ENCODE measurements at regions not wholly inside any gene's neighbourhood (a gene's known extent, or its start where the extent isn't known, plus 50 kb on each side); places are given as distances from the start of the nearest gene placed in this dataset.
A peak's percentile ranks its signal among the peaks of the same experiment; 100 is the strongest.
"Not testable (repeated sequence)": the region's sequence is repeated elsewhere in the genome, so short reads cannot be mapped to it uniquely, and the experiment has no call there.

GRCh38 chr10:46668357-46668997 lies 89.5 kb downstream of the SYT15 start:
- CTCF ChIA-PET; H3K36me3 ChIP-seq (ENCODE audit: control insufficient read depth in 4 of 4, insufficient read depth in 4 of 4, low read length in 3 of 4); POLR2A ChIA-PET; H3K9me3 ChIP-seq (ENCODE audit: control extremely low read depth in 1 of 5, control insufficient read depth in 4 of 5, insufficient read depth in 2 of 5, low read depth in 1 of 5, low read length in 4 of 5); DNase-seq; H3K27me3 ChIP-seq (replicated peaks in 2 of 5; ENCODE audit: control insufficient read depth in 4 of 5, insufficient read depth in 5 of 5, low read length in 4 of 5); H3K4me3 ChIP-seq (ENCODE audit: control insufficient read depth in 1 of 7, extremely low read depth in 1 of 7, insufficient read depth in 4 of 7, low read depth in 2 of 7, low read length in 6 of 7); H3K4me1 ChIP-seq (ENCODE audit: control extremely low read depth in 1 of 4, control insufficient read depth in 4 of 4, insufficient read depth in 4 of 4, low read length in 3 of 4); H3K27ac ChIP-seq (ENCODE audit: insufficient read depth in 1 of 2, low read depth in 1 of 2, low read length in 2 of 2, poor library complexity in 1 of 2, severe bottlenecking in 2 of 2): not testable (repeated sequence)
- WGBS (ENCODE audit: insufficient coverage) = 100% methylated on average over 2 of the region's 6 CpGs

GRCh38 chr10:46677836-46678435 lies 99.0 kb downstream of the SYT15 start:
- H3K9me3 ChIP-seq (ENCODE audit: control extremely low read depth in 1 of 5, control insufficient read depth in 4 of 5, insufficient read depth in 2 of 5, low read depth in 1 of 5, low read length in 4 of 5); H3K4me1 ChIP-seq (ENCODE audit: control extremely low read depth in 1 of 4, control insufficient read depth in 4 of 4, insufficient read depth in 4 of 4, low read length in 3 of 4); H3K27me3 ChIP-seq (replicated peaks in 2 of 5; ENCODE audit: control insufficient read depth in 4 of 5, insufficient read depth in 5 of 5, low read length in 4 of 5); POLR2A ChIA-PET; DNase-seq; H3K4me3 ChIP-seq (ENCODE audit: control insufficient read depth in 1 of 7, extremely low read depth in 1 of 7, insufficient read depth in 4 of 7, low read depth in 2 of 7, low read length in 6 of 7); H3K36me3 ChIP-seq (ENCODE audit: control insufficient read depth in 4 of 4, insufficient read depth in 4 of 4, low read length in 3 of 4); H3K27ac ChIP-seq (ENCODE audit: insufficient read depth in 1 of 2, low read depth in 1 of 2, low read length in 2 of 2, poor library complexity in 1 of 2, severe bottlenecking in 2 of 2); CTCF ChIA-PET: not testable (repeated sequence)
- WGBS (ENCODE audit: insufficient coverage) = no CpG with 5 or more reads among the region's 8 CpGs

DNA sequence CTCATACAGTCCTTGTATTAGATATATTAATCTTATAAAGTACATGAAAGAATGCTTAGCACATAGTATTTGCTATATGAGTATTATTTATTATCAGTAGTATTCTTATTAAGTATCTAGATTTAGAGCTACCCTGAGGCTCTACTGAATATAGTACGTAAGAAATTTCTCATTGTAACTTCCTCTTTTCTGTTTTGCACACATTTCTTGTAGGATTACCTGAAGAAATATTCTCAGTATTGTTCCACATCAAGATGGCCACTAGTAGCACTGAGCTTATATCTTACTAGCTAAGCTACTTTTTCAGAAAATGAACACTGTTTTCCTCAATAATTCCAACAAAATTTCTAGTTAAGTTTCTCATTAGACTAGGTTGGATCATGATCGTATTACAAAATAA lies 112.5 kb downstream of the SYT15 start:
- DNase-seq; POLR2A ChIA-PET; H3K27me3 ChIP-seq (replicated peaks in 2 of 5; ENCODE audit: control insufficient read depth in 4 of 5, insufficient read depth in 5 of 5, low read length in 4 of 5); H3K27ac ChIP-seq (ENCODE audit: insufficient read depth in 1 of 2, low read depth in 1 of 2, low read length in 2 of 2, poor library complexity in 1 of 2, severe bottlenecking in 2 of 2); H3K9me3 ChIP-seq (ENCODE audit: control extremely low read depth in 1 of 5, control insufficient read depth in 4 of 5, insufficient read depth in 2 of 5, low read depth in 1 of 5, low read length in 4 of 5); H3K4me3 ChIP-seq (ENCODE audit: control insufficient read depth in 1 of 7, extremely low read depth in 1 of 7, insufficient read depth in 4 of 7, low read depth in 2 of 7, low read length in 6 of 7); H3K36me3 ChIP-seq (ENCODE audit: control insufficient read depth in 4 of 4, insufficient read depth in 4 of 4, low read length in 3 of 4); CTCF ChIA-PET; H3K4me1 ChIP-seq (ENCODE audit: control extremely low read depth in 1 of 4, control insufficient read depth in 4 of 4, insufficient read depth in 4 of 4, low read length in 3 of 4): not testable (repeated sequence)
- no CpG with 5 or more reads among the region's 2 CpGs for WGBS (ENCODE audit: insufficient coverage)

DNA sequence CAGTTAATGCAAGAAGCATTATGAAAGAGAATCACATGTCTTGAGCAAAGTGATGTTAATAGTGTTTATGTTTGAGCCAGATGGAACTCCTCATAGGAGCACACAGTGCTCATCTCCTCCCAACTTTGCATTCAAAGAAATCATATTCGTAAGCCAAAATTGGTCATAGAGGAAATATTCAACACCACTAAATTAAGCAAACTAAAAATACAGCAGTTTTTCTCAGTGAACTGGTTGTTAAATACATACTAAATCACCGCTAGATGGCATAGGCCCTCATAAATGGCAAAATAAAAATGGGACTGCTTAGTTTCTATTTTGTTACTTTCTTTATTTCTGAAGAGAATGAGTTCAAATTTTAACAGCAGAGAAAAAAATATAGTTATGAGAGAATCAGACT lies 114.3 kb downstream of the SYT15 start:
- H3K4me3 ChIP-seq (ENCODE audit: control insufficient read depth in 1 of 7, extremely low read depth in 1 of 7, insufficient read depth in 4 of 7, low read depth in 2 of 7, low read length in 6 of 7); CTCF ChIA-PET; H3K4me1 ChIP-seq (ENCODE audit: control extremely low read depth in 1 of 4, control insufficient read depth in 4 of 4, insufficient read depth in 4 of 4, low read length in 3 of 4); H3K36me3 ChIP-seq (ENCODE audit: control insufficient read depth in 4 of 4, insufficient read depth in 4 of 4, low read length in 3 of 4); H3K27me3 ChIP-seq (replicated peaks in 2 of 5; ENCODE audit: control insufficient read depth in 4 of 5, insufficient read depth in 5 of 5, low read length in 4 of 5); POLR2A ChIA-PET; DNase-seq; H3K9me3 ChIP-seq (ENCODE audit: control extremely low read depth in 1 of 5, control insufficient read depth in 4 of 5, insufficient read depth in 2 of 5, low read depth in 1 of 5, low read length in 4 of 5); H3K27ac ChIP-seq (ENCODE audit: insufficient read depth in 1 of 2, low read depth in 1 of 2, low read length in 2 of 2, poor library complexity in 1 of 2, severe bottlenecking in 2 of 2): not testable (repeated sequence)
- WGBS (ENCODE audit: insufficient coverage) = no CpG with 5 or more reads among the region's 2 CpGs

- H3K36me3 ChIP-seq (ENCODE audit: control insufficient read depth in 4 of 4, insufficient read depth in 4 of 4, low read length in 3 of 4); H3K27me3 ChIP-seq (replicated peaks in 2 of 5; ENCODE audit: control insufficient read depth in 4 of 5, insufficient read depth in 5 of 5, low read length in 4 of 5); H3K4me3 ChIP-seq (ENCODE audit: control insufficient read depth in 1 of 7, extremely low read depth in 1 of 7, insufficient read depth in 4 of 7, low read depth in 2 of 7, low read length in 6 of 7); CTCF ChIA-PET; DNase-seq; H3K4me1 ChIP-seq (ENCODE audit: control extremely low read depth in 1 of 4, control insufficient read depth in 4 of 4, insufficient read depth in 4 of 4, low read length in 3 of 4); H3K27ac ChIP-seq (ENCODE audit: insufficient read depth in 1 of 2, low read depth in 1 of 2, low read length in 2 of 2, poor library complexity in 1 of 2, severe bottlenecking in 2 of 2); POLR2A ChIA-PET; H3K9me3 ChIP-seq (ENCODE audit: control extremely low read depth in 1 of 5, control insufficient read depth in 4 of 5, insufficient read depth in 2 of 5, low read depth in 1 of 5, low read length in 4 of 5): not testable (repeated sequence)
Measured at GRCh38 chr10:46717264-46717663, 138.3 kb downstream of the SYT15 start.

- H3K9me3 ChIP-seq (ENCODE audit: control extremely low read depth in 1 of 5, control insufficient read depth in 4 of 5, insufficient read depth in 2 of 5, low read depth in 1 of 5, low read length in 4 of 5); H3K27ac ChIP-seq (ENCODE audit: insufficient read depth in 1 of 2, low read depth in 1 of 2, low read length in 2 of 2, poor library complexity in 1 of 2, severe bottlenecking in 2 of 2); CTCF ChIA-PET; POLR2A ChIA-PET; H3K4me3 ChIP-seq (ENCODE audit: control insufficient read depth in 1 of 7, extremely low read depth in 1 of 7, insufficient read depth in 4 of 7, low read depth in 2 of 7, low read length in 6 of 7); H3K4me1 ChIP-seq (ENCODE audit: control extremely low read depth in 1 of 4, control insufficient read depth in 4 of 4, insufficient read depth in 4 of 4, low read length in 3 of 4); H3K27me3 ChIP-seq (replicated peaks in 2 of 5; ENCODE audit: control insufficient read depth in 4 of 5, insufficient read depth in 5 of 5, low read length in 4 of 5); H3K36me3 ChIP-seq (ENCODE audit: control insufficient read depth in 4 of 4, insufficient read depth in 4 of 4, low read length in 3 of 4); DNase-seq: not testable (repeated sequence)
- WGBS (ENCODE audit: insufficient coverage) = no CpG with 5 or more reads among the region's 3 CpGs
Measured at GRCh38 chr10:46718014-46718413, 139.1 kb downstream of the SYT15 start.

DNA sequence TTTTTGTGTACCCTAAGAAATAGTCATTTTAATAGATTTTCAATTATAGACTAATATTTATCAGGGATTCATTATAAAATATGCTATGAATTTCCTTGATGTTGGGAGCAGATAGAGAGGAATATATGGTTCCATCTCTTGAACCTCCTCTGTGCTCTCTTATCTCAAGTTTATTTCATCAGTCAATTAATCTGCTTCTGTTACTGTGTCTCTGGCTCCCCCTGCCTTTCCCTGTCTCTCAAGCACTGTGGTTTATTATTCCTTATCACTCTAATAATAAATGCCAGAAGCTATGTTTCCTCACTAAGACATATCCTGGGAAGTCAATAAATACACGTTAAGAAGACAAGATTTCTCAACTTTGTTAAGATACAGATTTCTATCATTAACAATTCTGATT lies 141.5 kb downstream of the SYT15 start:
- CTCF ChIA-PET; H3K36me3 ChIP-seq (ENCODE audit: control insufficient read depth in 4 of 4, insufficient read depth in 4 of 4, low read length in 3 of 4); H3K9me3 ChIP-seq (ENCODE audit: control extremely low read depth in 1 of 5, control insufficient read depth in 4 of 5, insufficient read depth in 2 of 5, low read depth in 1 of 5, low read length in 4 of 5); H3K27ac ChIP-seq (ENCODE audit: insufficient read depth in 1 of 2, low read depth in 1 of 2, low read length in 2 of 2, poor library complexity in 1 of 2, severe bottlenecking in 2 of 2); H3K4me1 ChIP-seq (ENCODE audit: control extremely low read depth in 1 of 4, control insufficient read depth in 4 of 4, insufficient read depth in 4 of 4, low read length in 3 of 4); POLR2A ChIA-PET; H3K4me3 ChIP-seq (ENCODE audit: control insufficient read depth in 1 of 7, extremely low read depth in 1 of 7, insufficient read depth in 4 of 7, low read depth in 2 of 7, low read length in 6 of 7); H3K27me3 ChIP-seq (replicated peaks in 2 of 5; ENCODE audit: control insufficient read depth in 4 of 5, insufficient read depth in 5 of 5, low read length in 4 of 5): not testable (repeated sequence)
- peak; percentile 23 to 56 (median 52) for DNase-seq
- no CpG with 5 or more reads among the region's 1 CpG for WGBS (ENCODE audit: insufficient coverage)

Measured in common myeloid progenitor, CD34-positive (primary cell).